T follicular helper cell (primary cell): ENCODE measurements at regions not wholly inside any gene's neighbourhood (a gene's known extent, or its start where the extent isn't known, plus 50 kb on each side); places are given as distances from the start of the nearest gene placed in this dataset.

ENCODE experiments used
- DNase-seq: peaks from one replicate; pipeline ENCODE4 v3.0.0-alpha.2; 2020; ENCODE audit warnings: low read depth

DNA sequence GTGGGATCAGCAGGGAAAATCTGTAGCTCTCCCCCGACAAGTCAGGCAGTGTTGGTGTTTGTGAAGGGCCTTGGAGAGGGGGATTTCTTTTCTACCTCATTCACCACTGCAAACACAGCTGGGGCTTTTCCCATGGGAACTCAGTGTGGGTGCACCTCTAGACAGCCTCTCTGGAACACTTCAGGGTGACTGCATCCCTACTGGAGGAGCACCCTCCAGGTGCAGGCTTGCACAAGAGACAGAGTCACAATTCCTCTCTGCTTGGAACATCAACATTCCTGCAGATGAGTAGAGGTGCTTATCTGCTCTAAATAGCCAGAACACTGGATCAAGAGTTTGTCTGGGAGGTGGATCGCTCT is 72.7 kb upstream of the AKAP13 start:
- DNase-seq, result no peak

DNA sequence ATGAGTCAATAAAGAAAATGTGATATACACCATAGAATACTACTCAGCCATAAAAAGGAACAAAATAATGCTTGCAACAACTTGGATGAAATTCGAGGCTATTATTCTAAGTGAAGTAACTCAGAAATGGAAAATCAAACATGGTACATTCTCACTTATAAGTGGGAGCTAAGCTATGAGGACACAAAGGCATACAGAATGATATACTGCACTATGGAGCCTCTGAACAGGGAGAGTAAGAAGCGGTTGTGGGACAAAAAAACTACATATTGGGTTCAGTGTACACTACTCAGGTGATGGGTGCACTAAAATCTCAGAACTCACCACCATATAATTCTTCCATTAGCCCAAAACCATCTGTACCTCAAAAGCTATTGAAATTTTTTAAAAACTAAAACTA is 68.8 kb upstream of the AKAP13 start:
- DNase-seq, result no peak

DNA sequence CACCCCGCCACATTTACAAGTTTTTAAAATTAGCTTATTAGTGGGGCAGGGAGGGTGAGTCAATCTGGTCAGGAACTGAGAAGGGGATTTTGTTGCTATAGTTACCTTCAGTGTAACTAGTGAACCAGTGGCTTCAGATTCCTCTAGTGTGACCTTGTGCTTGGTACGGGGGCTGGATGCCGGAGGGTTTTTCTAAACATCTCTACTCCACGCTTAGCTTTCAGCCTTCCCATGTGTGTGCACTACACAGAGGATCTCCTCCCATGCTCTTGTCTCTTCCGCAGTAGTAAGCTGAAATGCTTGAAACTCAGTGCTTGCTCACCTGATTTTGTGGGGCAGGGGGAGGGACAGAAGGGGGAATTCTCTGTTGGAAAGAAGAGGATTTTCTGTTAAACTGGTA is 67.9 kb upstream of the AKAP13 start:
- DNase-seq, result no peak

DNA sequence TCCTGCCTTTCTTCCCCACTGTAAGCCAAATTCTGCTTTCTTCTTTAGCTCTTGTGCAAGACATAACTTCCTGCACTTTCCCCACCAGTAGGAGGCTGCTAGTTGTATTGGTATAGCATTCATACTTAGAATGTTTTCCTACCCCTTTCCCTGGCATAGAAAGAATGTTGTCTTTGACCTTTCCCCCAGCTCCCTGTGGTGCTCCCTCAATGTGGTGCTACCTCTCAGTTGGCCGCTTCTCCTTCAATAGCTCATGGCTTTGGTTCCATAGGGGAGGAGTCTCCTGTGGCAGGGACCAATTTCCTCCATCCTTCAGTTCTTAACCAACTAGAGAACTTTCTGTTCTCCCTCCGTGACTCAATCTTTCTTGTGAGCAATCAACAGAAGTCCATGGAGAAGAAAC is 67.5 kb upstream of the AKAP13 start:
- DNase-seq, result no peak

DNA sequence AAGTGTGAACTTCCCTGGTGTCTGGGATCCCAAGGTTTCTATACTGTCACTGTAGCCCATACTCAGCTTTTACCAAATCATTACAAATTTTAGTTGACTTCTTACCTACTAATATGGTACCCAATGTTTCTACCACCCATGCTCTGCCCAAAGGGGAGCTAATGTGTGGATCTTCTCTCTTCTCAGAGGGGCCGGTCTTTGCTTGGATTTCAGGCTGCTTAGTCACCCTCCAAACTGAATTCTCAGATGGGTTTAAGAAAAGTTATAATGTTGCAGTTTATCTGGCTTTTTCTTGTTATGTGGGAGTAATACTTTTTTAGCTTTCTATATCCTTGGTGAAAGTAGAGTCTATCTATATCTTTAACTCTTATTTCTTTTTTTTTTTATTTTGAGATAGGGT is 67.1 kb upstream of the AKAP13 start:
- no peak for DNase-seq

DNA sequence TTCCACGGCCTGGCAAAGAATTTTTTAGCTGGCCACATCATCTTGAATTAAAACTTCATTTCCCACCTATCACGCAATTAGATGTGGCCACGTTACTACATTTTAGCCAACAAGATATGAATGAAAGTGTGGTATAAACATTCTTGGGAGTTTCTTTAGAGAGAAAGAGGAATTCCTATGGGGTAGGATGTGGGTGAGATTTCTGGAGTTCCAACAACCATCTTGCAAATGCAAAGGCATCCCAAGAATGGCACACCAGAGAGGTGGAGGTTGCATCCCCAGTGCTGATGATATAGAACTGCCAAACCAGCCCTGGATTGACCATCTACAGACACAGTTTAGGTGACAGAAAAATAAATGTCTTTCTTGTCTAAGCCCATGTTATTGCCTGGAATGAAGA is 66.3 kb upstream of the AKAP13 start:
- DNase-seq, result no peak

DNA sequence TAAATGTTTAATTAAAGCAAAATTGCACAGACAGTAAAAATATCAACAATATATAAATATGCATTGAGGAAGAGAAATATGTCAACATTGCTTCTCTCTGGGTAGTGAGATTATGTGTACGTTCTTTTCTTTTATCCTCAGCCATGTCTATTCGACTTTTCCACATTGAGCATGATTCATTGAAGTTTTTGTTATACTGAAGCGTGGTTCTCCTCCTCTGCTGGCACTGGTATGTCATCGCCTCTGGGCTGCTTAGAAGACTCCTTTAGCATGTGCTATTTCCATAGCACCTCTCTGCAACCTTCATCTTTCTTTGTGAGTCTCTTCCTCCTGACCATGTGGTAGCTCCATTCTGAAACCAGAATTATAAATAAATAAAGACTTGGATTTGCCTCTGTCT is 65.8 kb upstream of the AKAP13 start:
- DNase-seq, result no peak

DNA sequence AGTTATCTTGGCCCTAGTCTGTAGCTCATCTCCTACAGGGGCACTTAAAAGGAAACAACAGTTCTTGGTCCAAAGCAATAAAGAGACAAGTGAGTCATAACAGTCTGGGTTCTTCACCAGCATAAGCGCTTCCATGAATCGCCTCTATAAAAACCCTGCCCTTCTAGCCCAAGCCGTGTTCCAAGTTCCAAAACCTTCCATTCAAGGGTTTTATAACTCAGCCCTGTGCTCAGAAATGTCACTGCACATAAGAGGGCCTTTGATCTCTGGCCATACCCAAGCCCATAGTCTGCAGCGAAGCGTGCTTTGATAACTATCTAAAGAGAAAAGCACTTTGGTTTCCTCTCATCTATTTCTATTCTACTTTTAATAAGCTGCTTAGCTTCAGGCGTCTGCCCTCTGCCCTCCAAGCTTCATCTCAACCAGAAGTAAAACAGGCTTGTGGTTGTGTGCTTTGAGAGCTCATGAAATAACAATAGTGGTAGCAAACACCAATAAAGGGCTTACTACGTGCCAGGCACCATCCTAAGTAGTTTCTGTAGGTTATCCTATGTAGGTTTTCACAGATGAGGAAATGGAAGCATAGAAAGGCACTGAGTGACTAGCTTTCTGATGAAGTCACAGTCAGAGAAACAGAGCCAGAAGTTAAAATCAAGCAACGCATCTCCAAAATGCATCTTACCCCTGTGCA is 64.0 kb upstream of the AKAP13 start:
- no peak for DNase-seq

DNA sequence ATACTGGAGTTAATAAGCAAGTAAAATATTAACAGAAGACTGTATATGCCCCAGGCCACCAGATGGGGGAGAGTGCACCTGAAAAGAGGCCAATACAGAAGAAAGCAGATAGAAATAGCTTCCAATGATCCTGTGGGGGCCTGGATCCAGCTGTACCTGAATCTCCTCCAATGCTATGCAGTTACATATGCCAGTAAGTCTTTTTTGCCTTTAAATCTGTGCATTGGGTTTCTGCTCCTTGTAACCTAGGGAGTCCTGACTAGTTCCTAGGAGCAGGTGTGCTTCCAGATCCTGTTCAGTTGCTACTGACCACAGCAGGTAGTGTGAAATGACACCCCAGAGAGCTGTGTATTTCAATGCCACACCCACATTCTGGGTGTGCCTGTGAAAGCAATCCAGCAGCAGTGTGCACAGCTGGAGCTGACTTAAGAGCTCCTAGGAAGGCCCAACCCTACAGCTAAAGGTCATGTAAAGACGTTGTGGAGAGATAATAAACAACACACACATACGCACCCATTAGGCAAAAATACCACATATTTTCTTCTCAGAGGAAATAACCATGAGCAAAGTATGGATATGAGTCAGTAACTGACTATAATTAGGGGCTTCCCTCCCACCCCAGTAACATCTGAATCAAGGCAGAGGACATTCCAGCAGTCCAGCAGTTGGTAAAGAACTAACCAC is 62.2 kb upstream of the AKAP13 start:
- DNase-seq, result no peak

DNA sequence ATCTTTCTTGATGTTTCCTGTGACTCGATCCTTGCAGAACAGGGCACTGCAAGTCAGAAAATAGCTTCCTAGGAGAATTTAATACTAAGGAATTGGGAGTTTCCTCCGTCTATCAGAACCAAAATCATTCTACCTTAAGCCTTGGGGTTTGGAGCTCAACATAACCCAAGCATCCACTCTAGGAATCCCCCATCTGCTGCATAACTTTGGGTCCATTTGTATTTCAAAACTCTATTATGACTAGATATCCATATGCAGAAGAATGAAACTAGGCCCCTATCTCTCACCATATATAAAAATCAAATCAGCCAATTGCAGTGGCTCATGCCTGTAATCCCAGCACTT is 61.7 kb upstream of the AKAP13 start:
- DNase-seq, result no peak

DNA sequence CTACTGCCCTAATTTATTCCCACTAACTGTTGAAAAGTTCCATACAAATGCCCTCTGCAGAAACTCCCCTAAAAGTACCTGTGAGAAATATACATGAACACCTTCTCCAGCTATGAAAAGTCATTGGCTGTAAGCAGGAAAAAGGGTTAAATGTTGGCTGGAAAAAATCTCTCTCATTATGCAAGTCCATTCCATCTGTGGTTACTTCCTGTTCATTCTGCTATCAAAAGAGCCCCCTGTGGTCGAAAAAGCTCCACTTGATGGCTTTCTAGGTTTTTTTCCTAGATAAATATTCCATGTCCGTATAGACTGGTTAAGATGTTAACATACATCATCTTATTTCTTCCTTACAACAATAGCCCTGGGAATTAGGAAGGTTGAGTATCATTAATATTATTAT is 56.2 kb upstream of the AKAP13 start:
- DNase-seq, result no peak

DNA sequence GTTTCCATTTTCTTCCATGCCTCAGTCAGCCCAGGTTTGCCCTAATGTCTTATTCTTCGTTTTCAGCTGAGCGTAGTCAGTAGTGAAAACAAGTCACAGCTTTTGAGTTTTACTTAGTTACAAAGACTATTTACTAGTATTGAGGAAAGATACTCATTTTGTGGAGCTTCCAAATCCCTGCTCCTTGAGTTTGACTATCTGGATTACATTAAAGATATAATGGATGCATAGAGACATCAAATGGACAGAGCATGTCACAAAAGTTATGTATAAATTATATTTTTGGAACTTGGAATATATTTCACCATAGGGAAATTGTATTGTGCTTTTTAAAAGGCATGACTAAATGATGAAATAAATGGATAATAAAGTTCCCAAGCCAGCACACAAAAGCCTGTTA is 54.6 kb upstream of the AKAP13 start:
- no peak for DNase-seq

DNA sequence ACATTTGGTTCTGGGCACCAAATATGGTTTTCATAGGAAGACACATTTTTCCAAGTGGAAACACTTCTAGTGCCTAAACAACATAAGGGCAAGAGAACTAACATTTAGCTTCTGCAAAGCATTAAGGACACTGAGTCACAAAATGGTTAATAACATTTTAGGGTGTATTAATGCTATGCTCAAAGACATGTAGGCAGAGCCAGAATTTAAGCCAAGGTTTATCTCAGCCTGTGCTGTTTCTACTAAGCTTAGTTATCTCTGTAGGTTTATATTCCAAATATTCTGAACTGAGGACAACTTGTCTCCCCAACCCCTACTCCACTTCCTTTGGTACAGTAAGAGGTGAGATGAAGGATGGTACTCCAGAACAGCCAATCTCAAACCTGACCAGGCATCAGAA is 54.1 kb upstream of the AKAP13 start:
- no peak for DNase-seq

DNA sequence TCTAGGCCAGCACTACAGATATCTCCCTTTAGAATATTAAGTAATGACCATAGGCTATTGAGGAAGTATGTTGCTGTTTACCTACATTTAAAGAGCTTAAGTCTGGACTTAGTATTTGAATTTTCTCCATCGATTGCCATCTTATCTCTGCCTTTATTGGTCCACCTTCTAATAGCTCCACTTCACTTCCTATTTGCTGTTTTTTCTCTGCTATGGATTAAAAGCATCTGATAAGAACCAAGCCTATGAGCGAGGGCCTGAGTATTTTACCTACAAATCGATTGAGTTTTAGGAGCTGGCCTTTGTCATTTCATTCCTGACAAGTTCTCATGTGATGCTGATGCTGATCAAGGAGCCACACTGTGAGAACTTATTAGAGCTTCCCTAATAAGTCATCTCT is 52.6 kb upstream of the AKAP13 start:
- DNase-seq, result no peak

DNA sequence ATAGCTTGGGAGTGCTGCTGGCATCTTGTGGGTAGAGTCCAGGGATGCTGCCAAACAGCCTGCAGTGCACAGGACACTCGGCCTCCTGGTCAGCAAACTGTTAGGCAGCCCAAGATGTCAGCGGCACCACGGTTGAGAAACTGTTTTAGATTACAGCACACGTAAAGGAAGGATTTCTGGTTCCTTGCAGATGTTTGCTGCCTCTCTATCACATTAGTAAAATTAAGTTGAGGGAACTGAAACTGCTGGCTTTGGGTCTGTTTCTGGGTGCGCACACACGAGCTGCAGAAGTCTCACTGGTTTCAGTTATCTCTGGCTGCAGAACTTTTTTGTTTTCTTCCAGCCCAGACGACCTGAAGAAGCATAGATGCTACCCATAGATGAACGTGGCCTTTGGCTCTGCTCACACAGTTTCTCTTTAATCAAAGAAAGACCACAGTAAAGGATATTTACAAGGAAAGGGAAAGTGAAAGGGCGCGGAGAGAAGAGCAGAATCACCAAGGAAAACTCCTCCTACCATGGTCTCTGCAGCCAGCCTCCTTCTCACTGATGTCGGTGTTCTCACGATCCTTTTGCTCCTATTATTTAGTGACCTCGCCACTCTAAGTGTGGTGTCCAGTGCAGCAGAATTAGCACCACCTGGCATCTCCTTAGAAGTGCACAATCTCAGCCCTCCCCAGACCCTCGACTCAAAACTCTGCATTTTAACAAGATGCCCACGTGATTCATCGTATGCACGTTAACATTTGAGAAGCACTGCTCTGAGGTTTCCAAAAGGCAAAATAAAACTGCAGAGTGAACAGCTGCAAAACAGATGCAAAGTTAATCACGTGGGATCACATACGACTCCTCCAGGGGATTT is 50.6 kb upstream of the AKAP13 start:
- no peak for DNase-seq
